ENCODE measurements at regions not wholly inside any gene's neighbourhood (a gene's known extent, or its start where the extent isn't known, plus 50 kb on each side); places are given as distances from the start of the nearest gene placed in this dataset.

DNA sequence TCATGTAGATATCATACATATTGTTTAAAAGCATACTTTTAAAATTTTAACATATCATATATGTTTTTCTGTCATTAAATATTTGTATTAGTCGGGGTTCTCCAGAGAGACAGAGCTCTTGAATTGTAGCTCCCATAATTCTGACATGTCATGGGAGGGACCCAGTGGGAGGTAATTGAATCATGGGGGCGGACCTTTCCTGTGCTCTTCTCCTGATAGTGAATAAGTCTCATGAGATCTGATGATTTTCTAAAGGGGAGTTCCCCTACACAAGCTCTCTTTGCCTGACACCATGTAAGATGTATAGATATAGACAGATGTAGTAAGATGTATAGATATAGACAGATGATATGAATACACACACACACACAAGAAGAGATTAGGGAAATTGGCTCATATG lies 161.2 kb upstream of the ABI3BP start:
- ChIA-PET POLR2A (no interaction called here), CTCF (interaction anchor here (1.4 to 2.4 kb wide), 3 partner anchors 11 to 27 kb away, joined by 3 to 7 read pairs (median 4); no protein-coding TSS in a partner anchor)
- no peak for DNase-seq (ENCODE audit: extremely low spot score)
- TF ChIP-seq, protein P1, sequence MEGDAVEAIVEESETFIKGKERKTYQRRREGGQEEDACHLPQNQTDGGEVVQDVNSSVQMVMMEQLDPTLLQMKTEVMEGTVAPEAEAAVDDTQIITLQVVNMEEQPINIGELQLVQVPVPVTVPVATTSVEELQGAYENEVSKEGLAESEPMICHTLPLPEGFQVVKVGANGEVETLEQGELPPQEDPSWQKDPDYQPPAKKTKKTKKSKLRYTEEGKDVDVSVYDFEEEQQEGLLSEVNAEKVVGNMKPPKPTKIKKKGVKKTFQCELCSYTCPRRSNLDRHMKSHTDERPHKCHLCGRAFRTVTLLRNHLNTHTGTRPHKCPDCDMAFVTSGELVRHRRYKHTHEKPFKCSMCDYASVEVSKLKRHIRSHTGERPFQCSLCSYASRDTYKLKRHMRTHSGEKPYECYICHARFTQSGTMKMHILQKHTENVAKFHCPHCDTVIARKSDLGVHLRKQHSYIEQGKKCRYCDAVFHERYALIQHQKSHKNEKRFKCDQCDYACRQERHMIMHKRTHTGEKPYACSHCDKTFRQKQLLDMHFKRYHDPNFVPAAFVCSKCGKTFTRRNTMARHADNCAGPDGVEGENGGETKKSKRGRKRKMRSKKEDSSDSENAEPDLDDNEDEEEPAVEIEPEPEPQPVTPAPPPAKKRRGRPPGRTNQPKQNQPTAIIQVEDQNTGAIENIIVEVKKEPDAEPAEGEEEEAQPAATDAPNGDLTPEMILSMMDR (IDR thresholded peaks at IDR 0.05; ENCODE audit: control extremely low read depth, extremely low read depth, low read depth, missing control alignments), result no peak

GRCh38 chr3:101151286-101151913 lies 158.2 kb upstream of the ABI3BP start:
- no peak for DNase-seq (ENCODE audit: extremely low spot score)
- ChIA-PET CTCF (interaction anchor here (1.0 to 1.2 kb wide), 2 partner anchors 15 to 16 kb away, joined by 3 to 4 read pairs; no protein-coding TSS in a partner anchor), POLR2A (no interaction called here)
- TF ChIP-seq, protein P1 (IDR thresholded peaks at IDR 0.05; ENCODE audit: control extremely low read depth, extremely low read depth, low read depth, missing control alignments), result no peak

GRCh38 chr3:101150504-101150903 lies 157.3 kb upstream of the ABI3BP start:
- POLR2A ChIA-PET, result no interaction called here
- DNase-seq (ENCODE audit: extremely low spot score), result no peak
- CTCF ChIA-PET, result interaction anchor here (1.0 kb wide), 1 partner anchor 14 kb away, joined by 3 read pairs; no protein-coding TSS in a partner anchor
- TF ChIP-seq, protein P1 (IDR thresholded peaks at IDR 0.05; ENCODE audit: control extremely low read depth, extremely low read depth, low read depth, missing control alignments), result no peak

DNA sequence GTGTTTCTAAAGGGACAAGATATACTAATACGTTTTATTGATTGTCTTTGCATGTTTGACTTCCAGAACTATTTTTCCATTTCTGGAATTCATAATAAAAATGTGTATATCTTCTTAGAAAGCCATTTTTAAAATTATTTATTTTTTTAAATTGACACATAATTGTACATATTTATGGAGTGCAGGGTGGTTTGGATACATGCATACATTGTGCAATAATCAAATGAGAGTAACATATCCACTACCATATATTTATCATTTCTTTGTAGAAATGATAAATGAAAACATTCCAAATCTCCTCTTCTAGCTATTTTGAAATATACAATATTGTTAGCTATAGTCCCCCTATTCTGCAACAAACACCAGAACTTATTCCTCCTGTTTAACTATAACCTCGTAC lies 156.5 kb upstream of the ABI3BP start:
- CTCF ChIA-PET, result no interaction called here

GRCh38 chr3:101149251-101149650 lies 156.0 kb upstream of the ABI3BP start:
- CTCF ChIA-PET, result no interaction called here

More for the DNA sequence above, 156.5 kb upstream of the ABI3BP start:
- POLR2A ChIA-PET, result no interaction called here
- DNase-seq (ENCODE audit: extremely low spot score), result no peak
- TF ChIP-seq, protein P1 (IDR thresholded peaks at IDR 0.05; ENCODE audit: control extremely low read depth, extremely low read depth, low read depth, missing control alignments), result no peak

DNA sequence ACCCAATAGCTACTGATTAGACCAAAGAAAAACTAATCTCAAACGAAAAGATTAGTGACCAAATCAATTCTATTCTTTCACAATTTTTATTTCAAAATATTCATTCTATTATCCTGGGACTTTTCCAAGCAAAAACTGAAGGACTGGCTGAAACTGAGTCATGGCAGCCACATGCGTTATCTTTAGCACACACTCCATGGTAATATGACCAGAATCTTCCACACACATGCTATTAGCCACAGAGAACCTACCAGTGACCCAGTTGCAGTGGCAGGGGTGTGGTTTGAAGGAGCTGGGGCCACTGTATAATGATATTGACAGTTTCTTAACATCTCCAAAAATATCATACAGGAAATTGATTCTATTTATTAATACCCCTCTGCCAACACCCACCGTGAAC lies 154.8 kb upstream of the ABI3BP start:
- DNase-seq (ENCODE audit: extremely low spot score), result no peak
- TF ChIP-seq, protein P1 (IDR thresholded peaks at IDR 0.05; ENCODE audit: control extremely low read depth, extremely low read depth, low read depth, missing control alignments), result no peak
- POLR2A ChIA-PET, result no interaction called here
- CTCF ChIA-PET, result interaction anchor here (1.9 kb wide), 1 partner anchor 16 kb away, joined by 5 read pairs; no protein-coding TSS in a partner anchor

More at GRCh38 chr3:101149251-101149650, 156.0 kb upstream of the ABI3BP start:
- no peak for DNase-seq (ENCODE audit: extremely low spot score)
- TF ChIP-seq, protein P1 (IDR thresholded peaks at IDR 0.05; ENCODE audit: control extremely low read depth, extremely low read depth, low read depth, missing control alignments), result no peak
- POLR2A ChIA-PET, result no interaction called here
